HG03469 (cell line): ENCODE measurements at regions not wholly inside any gene's neighbourhood (a gene's known extent, or its start where the extent isn't known, plus 50 kb on each side); places are given as distances from the start of the nearest gene placed in this dataset.
"Not testable (repeated sequence)": the region's sequence is repeated elsewhere in the genome, so short reads cannot be mapped to it uniquely, and the experiment has no call there.

ENCODE experiments used
- ATAC-seq: cut with Tn5 transposase; IDR thresholded peaks from one replicate; pipeline ENCODE4 v1.9.1; 2021; ENCODE audit warnings: mild to moderate bottlenecking, moderate library complexity, moderate number of reproducible peaks; ENCODE audit not compliant: unreplicated experiment

DNA sequence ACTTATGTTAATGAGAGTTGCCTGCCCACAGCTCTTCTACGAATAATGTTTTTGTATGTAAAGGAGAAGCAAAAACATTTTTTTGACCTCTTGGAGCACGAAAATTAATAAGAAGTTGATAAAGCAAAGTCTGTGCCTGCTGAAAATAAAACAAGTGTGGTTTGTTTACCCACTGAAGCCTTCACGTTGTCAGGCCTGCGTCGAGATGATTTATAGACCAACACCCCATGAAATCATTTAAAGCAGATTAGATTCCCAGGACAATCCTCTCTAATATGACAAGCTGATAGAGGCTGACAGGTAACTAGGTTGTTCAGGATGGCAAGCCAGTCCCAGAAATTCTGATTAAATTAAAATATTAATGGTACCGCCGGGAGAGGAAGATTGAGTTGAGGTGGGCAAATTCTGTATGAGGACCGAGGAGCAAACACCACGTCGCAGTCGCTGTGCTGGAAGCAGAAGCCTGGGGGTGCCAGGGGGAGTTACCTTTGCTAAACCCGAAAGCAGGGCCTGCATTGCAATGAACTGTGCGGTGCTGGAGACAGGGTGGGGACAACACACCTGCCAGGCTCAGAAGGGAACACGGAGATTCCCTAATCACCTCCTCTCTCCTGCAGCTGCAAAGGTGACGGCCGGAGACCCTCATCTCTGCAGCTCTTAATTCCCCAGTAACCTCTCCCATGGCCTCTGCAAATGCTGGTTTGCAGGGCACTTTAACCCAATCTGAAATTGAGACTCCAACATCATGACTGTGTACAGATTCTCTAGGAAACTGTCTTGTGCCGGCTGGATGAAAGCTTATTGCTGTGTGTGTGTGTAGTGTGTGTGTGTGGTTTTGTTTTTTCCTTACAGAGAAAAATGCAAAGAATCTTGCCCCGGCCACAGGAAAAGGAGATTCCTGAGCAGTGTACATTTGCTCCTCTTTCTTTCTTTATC lies 2805.9 kb downstream of the RPIA start:
- not testable (repeated sequence) for ATAC-seq

DNA sequence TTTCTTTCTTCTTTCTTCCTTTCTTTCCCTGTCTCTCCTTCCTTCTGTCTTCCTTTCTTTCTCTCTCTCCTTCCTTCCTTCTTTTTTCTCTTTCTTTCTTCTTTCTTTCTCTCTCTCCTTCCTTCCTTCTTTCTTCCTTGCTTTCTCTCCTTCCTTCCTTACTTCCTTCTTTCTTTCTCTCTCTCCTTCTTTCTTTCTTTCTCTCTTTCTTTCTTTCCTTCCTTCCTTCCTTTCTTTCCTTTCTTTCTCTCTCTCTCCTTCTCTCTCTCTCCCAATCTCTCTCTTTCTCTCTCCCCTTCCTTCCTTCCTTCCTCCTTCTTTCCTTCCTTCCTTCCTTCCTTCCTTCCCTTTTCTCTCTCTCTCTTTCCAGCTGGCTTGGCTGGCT lies 2806.6 kb downstream of the RPIA start:
- ATAC-seq: not testable (repeated sequence)

DNA sequence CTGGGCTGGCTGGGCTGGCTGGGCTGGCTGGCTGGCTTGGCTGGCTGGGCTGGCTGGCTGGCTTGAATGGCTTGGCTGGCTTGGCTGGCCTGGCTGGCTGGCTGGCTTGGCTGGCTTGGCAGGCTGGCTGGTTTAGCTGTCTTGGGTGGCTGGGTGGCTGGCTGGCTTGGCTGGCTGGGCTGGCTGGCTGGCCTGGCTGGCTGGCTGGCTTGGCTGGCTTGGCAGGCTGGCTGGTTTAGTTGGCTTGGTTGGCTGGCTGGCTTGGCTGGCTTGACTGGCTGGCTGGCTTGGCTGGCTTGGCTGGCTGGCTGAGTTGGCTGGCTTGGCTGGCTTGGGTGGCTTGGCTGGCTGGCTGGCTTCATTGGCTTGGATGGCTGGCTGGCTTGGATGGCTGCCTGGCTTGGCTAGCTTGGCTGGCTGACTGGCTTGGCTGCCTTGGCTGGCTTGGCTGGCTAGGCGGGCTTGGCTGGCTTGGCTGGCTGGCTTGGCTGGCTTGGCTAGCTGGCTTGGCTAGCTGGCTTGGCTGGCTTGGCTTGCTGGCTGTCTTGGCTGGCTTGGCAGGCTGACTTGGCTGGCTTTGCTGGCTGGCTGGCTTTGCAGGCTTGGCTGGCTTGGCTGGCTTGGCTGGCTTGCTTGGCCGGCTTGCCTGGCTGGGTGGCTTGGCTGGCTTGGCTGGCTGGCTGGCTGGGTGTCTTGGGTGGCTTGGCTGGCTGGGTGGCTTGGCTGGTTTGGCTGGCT lies 2807.2 kb downstream of the RPIA start:
- ATAC-seq: not testable (repeated sequence)

DNA sequence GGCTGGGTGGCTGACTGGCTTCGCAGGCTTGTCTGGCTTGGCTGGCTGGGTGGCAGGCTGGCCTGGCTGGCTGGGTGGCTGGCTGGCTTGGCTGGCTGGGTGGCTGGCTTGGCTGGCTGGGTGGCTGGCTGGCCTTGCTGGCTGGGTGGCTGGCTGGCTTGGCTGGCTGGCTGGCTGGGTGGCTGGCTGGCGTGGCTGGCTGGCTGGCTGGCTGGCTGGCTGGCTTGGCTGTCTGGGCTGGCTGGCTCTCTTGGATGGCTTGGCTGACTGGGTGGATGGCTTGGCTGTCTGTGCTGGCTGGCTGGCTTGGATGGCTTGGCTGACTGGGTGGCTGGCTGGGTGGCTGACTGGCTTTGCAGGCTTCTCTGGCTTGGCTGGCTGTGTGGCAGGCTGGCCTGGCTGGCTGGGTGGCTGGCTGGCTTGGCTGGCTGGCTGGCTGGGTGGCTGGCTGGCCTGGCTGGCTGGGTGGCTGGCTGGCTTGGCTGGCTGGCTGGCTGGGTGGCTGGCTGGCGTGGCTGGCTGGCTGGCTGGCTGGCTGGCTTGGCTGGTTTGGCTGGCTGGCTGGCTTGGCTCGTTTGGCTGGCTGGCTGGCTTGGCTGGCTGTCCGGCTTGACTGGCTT lies 2808.1 kb downstream of the RPIA start:
- ATAC-seq: not testable (repeated sequence)

DNA sequence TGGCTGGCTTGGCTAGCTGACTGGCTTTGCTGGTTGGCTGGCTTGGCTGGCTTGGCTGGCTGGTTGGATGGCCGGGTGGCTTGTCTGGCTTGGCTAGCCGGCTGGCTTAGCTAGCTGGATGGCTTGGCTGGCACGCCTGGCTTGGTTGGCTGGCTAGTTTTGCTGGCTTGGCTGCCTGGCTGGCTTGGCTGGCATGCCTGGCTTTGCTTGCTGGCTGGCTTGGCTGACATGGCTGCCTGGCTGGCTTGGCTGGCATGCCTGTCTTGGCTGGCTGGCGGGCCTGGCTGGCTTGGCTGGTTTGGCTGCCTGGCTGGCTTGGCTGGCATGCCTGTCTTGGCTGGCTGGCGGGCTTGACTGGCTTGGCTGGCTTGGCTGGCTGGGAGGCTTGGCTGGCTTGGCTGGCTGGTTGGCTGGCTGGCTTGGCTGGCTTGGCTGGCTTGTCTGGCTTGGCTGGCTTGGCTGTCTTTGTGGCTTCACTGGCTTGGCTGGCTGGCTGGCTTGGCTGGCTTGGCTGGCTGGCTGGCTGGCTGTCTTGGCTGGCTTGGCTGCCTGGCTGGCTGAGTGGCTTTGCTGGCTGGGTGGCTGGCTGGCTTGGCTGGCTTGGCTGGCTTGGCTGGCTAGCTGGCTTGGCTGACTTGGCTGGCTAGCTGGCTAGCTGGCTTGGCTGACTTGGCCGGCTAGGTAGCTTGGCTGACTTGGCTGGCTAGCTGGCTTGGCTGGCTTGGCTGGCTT lies 2808.9 kb downstream of the RPIA start:
- ATAC-seq: not testable (repeated sequence)

DNA sequence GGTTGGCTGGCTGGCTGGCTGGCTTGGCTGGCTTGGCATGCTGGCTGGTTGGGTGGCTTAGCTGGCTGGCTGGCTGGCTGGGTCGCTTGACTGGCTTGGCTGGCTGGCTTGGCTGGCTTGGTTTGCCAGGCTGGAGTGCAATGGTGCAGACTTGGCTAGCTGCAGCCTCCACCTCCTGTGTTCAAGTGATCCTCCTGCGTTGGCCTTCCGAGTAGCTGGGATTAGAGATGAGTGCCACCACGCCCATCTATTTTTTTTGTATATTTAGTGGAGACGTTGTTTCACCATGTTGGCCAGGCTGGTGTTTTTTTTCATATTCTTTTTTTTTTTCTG lies 2809.5 kb downstream of the RPIA start:
- not testable (repeated sequence) for ATAC-seq

DNA sequence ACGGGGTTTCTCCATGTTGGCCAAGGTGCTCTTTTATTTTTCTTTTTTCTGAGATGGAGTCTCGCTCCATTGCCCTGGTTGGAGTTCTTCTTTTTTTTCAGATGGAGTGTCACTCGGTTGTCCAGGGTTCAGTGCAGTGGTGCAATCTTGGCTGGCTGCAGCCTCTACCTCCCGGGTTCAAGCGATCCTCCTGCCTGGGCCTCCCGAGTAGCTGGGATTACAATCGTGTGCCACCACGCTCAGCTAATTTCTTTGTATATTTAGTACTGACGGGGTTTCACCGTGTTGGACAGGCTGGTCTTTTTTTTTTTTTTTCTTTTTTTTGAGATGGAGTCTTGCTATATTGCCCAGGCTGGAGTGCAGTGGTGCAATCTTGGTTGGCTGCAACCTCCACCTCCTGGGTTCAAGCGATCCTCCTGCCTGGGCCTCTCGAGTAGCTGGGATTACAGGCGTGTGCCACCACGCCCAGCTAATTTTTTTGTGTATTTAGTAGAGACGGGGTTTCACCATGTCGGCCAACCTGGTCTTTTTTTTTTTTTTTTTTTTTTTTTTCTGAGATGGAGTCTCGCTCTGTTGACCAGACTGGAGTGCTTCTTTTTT lies 2810.1 kb downstream of the RPIA start:
- not testable (repeated sequence) for ATAC-seq

DNA sequence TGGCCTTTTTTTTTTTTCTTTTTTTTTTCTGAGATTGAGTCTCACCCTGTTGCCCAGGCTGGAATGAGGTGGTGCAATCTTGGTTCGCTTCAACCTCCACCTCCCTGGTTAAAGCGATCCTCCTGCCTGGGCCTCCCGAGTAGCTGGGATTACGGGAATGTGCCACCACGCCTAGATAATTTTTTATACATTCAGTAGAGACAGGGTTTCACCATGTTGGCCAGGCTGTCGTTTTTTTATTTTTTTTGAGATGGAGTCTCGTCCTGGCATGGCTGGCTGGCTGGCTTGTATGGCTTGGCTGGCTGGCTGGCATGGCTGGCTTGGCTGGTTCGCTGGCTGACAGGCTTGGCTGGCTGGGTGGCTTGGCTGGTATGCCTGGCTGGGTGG lies 2812.1 kb downstream of the RPIA start:
- ATAC-seq: not testable (repeated sequence)

DNA sequence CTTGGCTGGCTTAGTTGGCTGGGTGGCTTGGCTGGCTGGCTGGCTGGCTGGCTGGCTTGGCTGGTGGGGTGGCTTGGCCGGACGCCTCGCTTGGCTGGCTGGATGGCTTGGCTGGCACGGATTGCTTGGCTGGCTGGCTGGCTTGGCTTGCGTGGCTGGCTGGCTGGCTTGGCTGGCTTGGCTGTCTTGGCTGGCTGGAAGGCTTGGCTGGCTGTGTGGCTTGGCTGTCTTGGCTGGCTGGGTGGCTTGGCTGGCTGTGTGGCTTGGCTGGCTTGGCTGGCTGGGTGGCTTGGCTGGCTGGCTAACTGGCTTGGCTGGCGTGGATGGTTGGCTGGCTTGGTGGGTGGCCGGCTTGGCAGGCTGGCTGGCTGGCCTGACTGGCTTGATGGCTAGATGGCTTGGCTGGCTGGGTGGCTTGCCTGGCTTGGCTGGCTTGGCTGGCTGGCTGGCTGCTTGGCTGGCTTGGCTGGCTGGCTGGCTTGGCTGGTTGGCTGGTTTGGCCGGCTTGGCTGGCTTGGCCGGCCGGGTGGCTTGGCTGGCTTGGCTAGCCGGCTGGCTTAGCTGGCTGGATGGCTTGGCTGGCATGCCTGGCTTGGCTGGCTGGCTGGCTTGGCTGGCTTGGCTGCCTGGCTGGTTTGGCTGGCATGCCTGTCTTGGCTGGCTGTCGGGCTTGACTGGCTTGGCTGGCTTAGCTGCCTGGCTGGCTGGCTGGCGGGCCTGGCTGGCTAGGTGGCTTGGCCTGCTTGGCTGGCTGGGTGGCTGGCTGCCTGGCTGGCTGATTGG lies 2812.7 kb downstream of the RPIA start:
- not testable (repeated sequence) for ATAC-seq

DNA sequence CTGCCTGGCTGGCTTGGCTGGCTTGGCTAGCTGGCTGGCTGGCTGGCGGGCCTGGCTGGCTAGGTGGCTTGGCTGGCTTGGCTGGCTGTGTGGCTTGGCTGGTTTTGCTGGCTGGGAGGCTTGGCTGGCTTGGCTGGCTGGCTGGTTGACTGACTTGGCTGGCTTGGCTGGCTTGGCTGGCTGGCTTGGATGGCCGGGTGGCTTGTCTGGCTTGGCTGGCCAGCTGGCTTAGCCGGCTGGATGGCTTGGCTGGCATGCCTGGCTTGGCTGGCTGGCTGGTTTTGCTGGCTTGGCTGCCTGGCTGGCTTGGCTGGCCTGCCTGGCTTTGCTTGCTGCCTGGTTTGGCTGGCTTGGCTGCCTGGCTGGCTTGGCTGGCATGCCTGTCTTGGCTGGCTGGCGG lies 2817.3 kb downstream of the RPIA start:
- not testable (repeated sequence) for ATAC-seq

DNA sequence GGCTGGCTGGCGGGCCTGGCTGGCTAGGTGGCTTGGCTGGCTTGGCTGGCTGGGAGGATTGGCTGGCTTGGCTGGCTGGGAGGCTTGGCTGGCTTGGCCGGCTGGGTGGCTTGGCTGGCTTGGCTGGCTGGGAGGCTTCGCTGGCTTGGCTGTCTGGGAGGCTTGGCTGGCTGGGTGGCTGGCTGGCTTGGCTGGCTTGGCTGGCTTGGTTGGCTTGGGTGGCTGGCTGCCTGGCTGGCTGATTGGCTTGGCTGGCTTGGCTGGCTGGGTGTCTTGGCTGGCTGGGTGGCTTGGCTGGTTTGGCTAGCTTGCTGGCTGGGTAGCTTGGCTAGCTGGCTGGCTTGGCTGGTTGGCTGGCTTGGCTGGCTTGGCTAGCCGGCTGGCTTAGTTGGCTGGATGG lies 2817.8 kb downstream of the RPIA start:
- ATAC-seq: not testable (repeated sequence)

DNA sequence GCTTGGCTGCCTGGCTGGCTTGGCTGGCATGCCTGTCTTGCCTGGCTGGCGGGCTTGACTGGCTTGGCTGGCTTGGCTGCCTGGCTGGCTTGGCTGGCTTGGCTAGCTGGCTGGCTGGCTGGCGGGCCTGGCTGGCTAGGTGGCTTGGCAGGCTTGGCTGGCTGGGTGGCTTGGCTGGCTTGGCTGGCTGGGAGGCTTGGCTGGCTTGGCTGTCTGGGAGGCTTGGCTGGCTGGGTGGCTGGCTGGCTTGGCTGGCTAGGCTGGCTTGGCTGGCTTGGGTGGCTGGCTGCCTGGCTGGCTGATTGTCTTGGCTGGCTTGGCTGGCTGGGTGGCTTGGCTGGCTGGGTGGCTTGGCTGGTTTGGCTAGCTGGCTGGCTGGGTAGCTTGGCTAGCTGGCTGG lies 2819.7 kb downstream of the RPIA start:
- not testable (repeated sequence) for ATAC-seq

DNA sequence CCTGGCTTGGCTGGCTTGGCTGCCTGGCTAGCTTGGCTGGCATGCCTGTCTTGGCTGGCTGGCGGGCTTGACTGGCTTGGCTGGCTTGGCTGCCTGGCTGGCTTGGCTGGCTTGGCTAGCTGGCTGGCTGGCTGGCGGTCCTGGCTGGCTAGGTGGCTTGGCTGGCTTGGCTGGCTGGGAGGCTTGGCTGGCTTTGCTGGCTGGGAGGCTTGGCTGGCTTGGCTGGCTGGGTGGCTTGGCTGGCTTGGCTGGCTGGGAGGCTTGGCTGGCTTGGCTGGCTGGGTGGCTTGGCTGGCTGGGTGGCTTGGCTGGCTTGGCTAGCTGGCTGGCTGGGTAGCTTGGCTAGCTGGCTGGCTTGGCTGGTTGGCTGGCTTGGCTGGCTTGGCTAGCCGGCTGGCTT lies 2824.5 kb downstream of the RPIA start:
- not testable (repeated sequence) for ATAC-seq

DNA sequence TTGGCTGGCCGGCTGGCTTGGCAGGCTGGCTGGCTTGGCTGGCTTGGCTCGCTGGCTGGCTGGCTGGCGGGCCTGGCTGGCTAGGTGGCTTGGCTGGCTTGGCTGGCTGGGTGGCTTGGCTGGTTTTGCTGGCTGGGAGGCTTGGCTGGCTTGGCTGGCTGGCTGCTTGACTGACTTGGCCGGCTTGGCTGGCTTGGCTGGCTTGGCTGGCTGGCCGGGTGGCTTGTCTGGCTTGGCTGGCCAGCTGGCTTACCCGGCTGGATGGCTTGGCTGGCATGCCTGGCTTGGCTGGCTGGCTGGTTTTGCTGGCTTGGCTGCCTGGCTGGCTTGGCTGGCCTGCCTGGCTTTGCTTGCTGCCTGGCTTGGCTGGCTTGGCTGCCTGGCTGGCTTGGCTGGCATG lies 2825.2 kb downstream of the RPIA start:
- not testable (repeated sequence) for ATAC-seq

DNA sequence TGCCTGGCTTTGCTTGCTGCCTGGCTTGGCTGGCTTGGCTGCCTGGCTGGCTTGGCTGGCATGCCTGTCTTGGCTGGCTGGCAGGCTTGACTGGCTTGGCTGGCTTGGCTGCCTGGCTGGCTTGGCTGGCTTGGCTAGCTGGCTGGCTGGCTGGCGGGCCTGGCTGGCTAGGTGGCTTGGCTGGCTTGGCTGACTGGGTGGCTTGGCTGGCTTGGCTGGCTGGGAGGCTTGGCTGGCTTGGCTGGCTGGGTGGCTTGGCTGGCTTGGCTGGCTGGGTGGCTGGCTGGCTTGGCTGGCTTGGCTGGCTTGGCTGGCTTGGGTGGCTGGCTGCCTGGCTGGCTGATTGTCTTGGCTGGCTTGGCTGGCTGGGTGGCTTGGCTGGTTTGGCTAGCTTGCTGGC lies 2826.4 kb downstream of the RPIA start:
- ATAC-seq: not testable (repeated sequence)

DNA sequence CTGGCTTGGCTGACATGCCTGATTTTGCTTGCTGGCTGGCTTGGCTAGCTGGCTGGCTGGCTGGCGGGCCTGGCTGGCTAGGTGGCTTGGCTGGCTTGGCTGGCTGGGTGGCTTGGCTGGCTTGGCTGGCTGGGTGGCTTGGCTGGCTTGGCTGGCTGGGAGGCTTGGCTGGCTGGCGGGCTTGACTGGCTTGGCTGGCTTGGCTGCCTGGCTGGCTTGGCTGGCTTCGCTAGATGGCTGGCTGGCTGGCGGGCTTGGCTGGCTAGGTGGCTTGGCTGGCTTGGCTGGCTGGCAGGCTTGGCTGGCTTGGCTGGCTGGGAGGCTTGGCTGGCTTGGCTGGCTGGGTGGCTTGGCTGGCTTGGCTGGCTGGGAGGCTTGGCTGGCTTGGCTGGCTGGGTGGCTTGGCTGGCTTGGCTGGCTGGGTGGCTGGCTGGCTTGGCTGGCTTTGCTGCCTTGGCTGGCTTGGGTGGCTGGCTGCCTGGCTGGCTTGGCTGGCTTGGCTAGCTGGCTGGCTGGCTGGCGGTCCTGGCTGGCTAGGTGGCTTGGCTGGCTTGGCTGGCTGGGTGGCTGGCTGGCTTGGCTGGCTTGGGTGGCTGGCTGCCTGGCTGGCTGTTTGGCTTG lies 2827.0 kb downstream of the RPIA start:
- not testable (repeated sequence) for ATAC-seq

DNA sequence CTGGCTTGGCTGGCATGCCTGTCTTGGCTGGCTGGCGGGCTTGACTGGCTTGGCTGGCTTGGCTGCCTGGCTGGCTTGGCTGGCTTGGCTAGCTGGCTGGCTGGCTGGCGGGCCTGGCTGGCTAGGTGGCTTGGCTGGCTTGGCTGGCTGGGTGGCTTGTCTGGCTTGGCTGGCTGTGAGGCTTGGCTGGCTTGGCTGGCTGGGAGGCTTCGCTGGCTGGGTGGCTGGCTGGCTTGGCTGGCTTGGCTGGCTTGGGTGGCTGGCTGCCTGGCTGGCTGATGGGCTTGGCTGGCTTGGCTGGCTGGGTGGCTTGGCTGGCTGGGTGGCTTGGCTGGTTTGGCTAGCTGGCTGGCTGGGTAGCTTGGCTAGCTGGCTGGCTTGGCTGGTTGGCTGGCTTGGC lies 2827.9 kb downstream of the RPIA start:
- ATAC-seq: not testable (repeated sequence)

DNA sequence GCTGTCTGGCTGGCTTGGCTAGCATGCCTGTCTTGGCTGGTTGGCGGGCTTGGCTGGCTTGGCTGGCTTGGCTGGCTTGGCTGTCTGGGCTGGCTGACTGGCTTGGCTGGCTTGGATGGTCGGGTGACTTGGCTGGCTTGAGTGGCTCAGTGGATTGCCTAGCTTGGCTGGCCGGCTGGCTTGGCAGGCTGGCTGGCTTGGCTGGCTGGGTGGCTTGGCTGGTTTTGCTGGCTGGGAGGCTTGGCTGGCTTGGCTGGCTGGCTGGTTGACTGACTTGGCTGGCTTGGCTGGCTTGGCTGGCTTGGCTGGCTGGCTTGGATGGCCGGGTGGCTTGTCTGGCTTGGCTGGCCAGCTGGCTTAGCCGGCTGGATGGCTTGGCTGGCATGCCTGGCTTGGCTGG lies 2828.4 kb downstream of the RPIA start:
- not testable (repeated sequence) for ATAC-seq

DNA sequence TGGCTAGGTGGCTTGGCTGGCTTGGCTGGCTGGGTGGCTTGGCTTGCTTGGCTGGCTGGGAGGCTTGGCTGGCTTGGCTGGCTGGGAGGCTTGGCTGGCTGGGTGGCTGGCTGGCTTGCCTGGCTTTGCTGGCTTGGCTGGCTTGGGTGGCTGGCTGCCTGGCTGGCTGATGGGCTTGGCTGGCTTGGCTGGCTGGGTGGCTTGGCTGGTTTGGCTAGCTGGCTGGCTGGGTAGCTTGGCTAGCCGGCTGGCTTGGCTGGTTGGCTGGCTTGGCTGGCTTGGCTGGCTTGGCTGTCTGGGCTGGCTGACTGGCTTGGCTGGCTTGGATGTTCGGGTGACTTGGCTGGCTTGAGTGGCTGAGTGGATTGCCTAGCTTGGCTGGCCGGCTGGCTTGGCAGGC lies 2829.1 kb downstream of the RPIA start:
- not testable (repeated sequence) for ATAC-seq
